Uterus (tissue), 3 donors: ENCODE measurements at regions not wholly inside any gene's neighbourhood (a gene's known extent, or its start where the extent isn't known, plus 50 kb on each side); places are given as distances from the start of the nearest gene placed in this dataset. TPM values are rescaled to one million over a fixed set of nuclear protein-coding genes. Genes with fewer than 3 reads are reported as not detected.

ENCODE experiments used
- DNase-seq, 2 donors: peaks; one replicate each; pipeline ENCODE4 v3.0.0-alpha.2; 2019 to 2020
- H3K27ac ChIP-seq, 2 donors: fragments of 200-600 bp; sonication (generic); 1 replicate in 1 of 2; 2 replicates in 1 of 2; pipeline ENCODE4 v1.5.1; 2016 to 2018
- H3K27me3 ChIP-seq, 2 donors: fragments of 200-600 bp; sonication (generic); one replicate each; pipeline ENCODE4 v1.5.1; 2018 to 2019; ENCODE audit warnings: control low read depth in 1 of 2
- H3K36me3 ChIP-seq, 2 donors: fragments of 200-600 bp; sonication (generic); one replicate each; pipeline ENCODE4 v1.5.1; 2019; ENCODE audit warnings: control low read depth in 1 of 2
- H3K4me1 ChIP-seq, 2 donors: fragments of 200-600 bp; sonication (generic); one replicate each; pipeline ENCODE4 v1.5.1; 2018 to 2019; ENCODE audit warnings: control low read depth in 1 of 2
- H3K4me3 ChIP-seq, 2 donors: fragments of 200-600 bp; sonication (generic); 1 replicate in 1 of 2; 2 replicates in 1 of 2; pipeline ENCODE4 v1.5.1; 2018 to 2019; ENCODE audit warnings: mild to moderate bottlenecking in 1 of 2
- H3K9me3 ChIP-seq, 2 donors: fragments of 200-600 bp; sonication (generic); one replicate each; pipeline ENCODE4 v1.5.1; 2019; ENCODE audit warnings: control low read depth in 1 of 2
- CTCF ChIP-seq, 4 experiments: fragments of 200-600 bp in 2 of 4; fragments of 450-650 bp in 2 of 4; sonication (generic) in 2 of 4; IDR thresholded peaks; one replicate each; pipeline ENCODE4 v1.5.1; 2016 to 2019; ENCODE audit warnings: antibody characterized with exemption in 4 of 4, mild to moderate bottlenecking in 2 of 4, moderate library complexity in 1 of 4
- POLR2A ChIP-seq, 2 donors: fragments of 450-650 bp; IDR thresholded peaks; one replicate each; pipeline ENCODE4 v1.6.1; 2016; ENCODE audit warnings: antibody characterized with exemption in 2 of 2, mild to moderate bottlenecking in 1 of 2, moderate library complexity in 1 of 2
- intact Hi-C: fragments of 100-400 bp; cut with DNase I; formaldehyde crosslinking; loops from one replicate; pipeline ENCODE4 v1.15.1; 2023; ENCODE audit warnings: low total_unique reads
- small RNA-seq: library from RNA; depleted of rRNA; stranded (forward); fragments of <200 nt; gene quantifications from one replicate; pipeline ENCODE3, GENCODE V24; 2016
- donor health status: DM: yes; HTN: yes; CAD: no.

- TF ChIP-seq CTCF (IDR thresholded peaks at IDR 0.05) (no peak), POLR2A (IDR thresholded peaks at IDR 0.05) (no peak)
- no peaks in the 10 kb centered on the region for H3K4me1 ChIP-seq
- no peaks in the 10 kb centered on the region for H3K9me3 ChIP-seq
- no peaks in the 10 kb centered on the region for H3K27me3 ChIP-seq
- intact Hi-C loops = no loop called here
- H3K4me3 ChIP-seq = no peak overlapping the region
- H3K27ac ChIP-seq = no peak overlapping the region
- no peak for DNase-seq
- H3K36me3 ChIP-seq = no peaks in the 10 kb centered on the region
These were observed 474.6 kb downstream of the DISC1 start for GRCh38 chr1:232101231-232101630.

GRCh38 chr1:232096751-232097150 lies 470.2 kb downstream of the DISC1 start:
- H3K9me3 ChIP-seq = no peaks in the 10 kb centered on the region
- H3K36me3 ChIP-seq = no peaks in the 10 kb centered on the region
- intact Hi-C loops = no loop called here
- H3K4me3 ChIP-seq = no peak overlapping the region
- H3K27me3 ChIP-seq = no peaks in the 10 kb centered on the region
- H3K27ac ChIP-seq = no peak overlapping the region
- TF ChIP-seq POLR2A (IDR thresholded peaks at IDR 0.05) (no peak), CTCF (IDR thresholded peaks at IDR 0.05) (no peak)
- no peak for DNase-seq
- H3K4me1 ChIP-seq = no peaks in the 10 kb centered on the region

Small RNA genes lying in the stretch of these regions (small RNA-seq; reads per million reads assigned to genes)
- gene BX323014.1 (not detected), gene RN7SL299P (not detected)
